SK-N-SH treated with all-trans-retinoic acid at 6 μM for 48 hours (cell line): ENCODE measurements at regions not wholly inside any gene's neighbourhood (a gene's known extent, or its start where the extent isn't known, plus 50 kb on each side); places are given as distances from the start of the nearest gene placed in this dataset.

ENCODE experiments used
- CSDC2 ChIP-seq: fragments of 250-450 bp; sonication (Bioruptor Pico); IDR thresholded peaks from 2 replicates; pipeline ENCODE4 v1.5.0; 2020; ENCODE audit warnings: mild to moderate bottlenecking, moderate library complexity
- ESRRG ChIP-seq: fragments of 250-450 bp; sonication (Bioruptor Pico); IDR thresholded peaks from 2 replicates; pipeline ENCODE4 v1.6.1; 2021; ENCODE audit warnings: mild to moderate bottlenecking
- ISL1 ChIP-seq: fragments of 250-450 bp; sonication (Bioruptor Pico); IDR thresholded peaks from 2 replicates; pipeline ENCODE4 v2.1.2; 2022; ENCODE audit warnings: mild to moderate bottlenecking, moderate library complexity
- PATZ1 ChIP-seq: fragments of 250-450 bp; sonication (Bioruptor Pico); IDR thresholded peaks from 2 replicates; pipeline ENCODE4 v1.8.0; 2020; ENCODE audit warnings: mild to moderate bottlenecking, moderate library complexity, borderline replicate concordance
- SNAI2 ChIP-seq: fragments of 250-450 bp; sonication (Bioruptor Pico); IDR thresholded peaks from 2 replicates; pipeline ENCODE4 v1.5.0; 2020; ENCODE audit warnings: mild to moderate bottlenecking, moderate library complexity
- TCF4 ChIP-seq: fragments of 250-450 bp; sonication (Bioruptor Pico); IDR thresholded peaks from 2 replicates; pipeline ENCODE4 v1.8.0; 2021; ENCODE audit warnings: mild to moderate bottlenecking, moderate library complexity, borderline replicate concordance
- TOX ChIP-seq: fragments of 250-450 bp; sonication (Bioruptor Pico); IDR thresholded peaks from 2 replicates; pipeline ENCODE4 v1.8.0; 2021; ENCODE audit warnings: mild to moderate bottlenecking, moderate library complexity, borderline replicate concordance
- ZFP3 ChIP-seq: fragments of 250-450 bp; sonication (Bioruptor Pico); IDR thresholded peaks from 2 replicates; pipeline ENCODE4 v1.5.0; 2020; ENCODE audit warnings: mild to moderate bottlenecking, moderate library complexity
- ZNF565 ChIP-seq: fragments of 450-650 bp; formaldehyde crosslinking; conservative IDR thresholded peaks from 2 replicates; pipeline ENCODE4 v1.5.0; 2020; ENCODE audit warnings: low read depth, mild to moderate bottlenecking, moderate library complexity
- TF ChIP-seq, protein P1 (sequence below): fragments of 250-450 bp; sonication (Bioruptor Pico); IDR thresholded peaks from 2 replicates; pipeline ENCODE4 v1.5.1; 2020; ENCODE audit warnings: low read depth, mild to moderate bottlenecking, moderate library complexity

DNA sequence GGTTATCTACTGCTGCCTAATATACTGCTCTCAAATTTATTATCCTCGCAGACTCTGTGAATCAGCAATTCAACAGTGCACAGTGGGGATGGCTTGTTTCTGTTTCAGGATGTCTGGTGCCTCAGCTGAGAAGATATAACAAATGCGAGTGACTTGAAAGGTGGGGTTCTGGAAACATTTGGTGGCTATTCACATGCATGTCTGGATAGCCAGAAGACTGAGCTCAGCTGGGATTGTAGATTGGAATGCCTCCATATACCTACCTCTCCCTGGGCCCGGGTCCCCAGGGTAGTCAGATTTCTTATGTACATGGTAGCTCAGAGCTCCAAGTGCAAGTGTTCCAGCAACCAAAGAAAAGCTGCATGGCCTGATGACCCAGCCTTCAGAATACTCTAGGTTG, 176.3 kb downstream of the IER5 start:
- TF ChIP-seq PATZ1 (no peak), SNAI2 (CRISPR knock-in tag) (no peak), TCF4 (CRISPR knock-in tag) (no peak), TOX (CRISPR knock-in tag) (no peak), ZFP3 (no peak), CSDC2 (no peak), ISL1 (CRISPR knock-in tag) (no peak), ESRRG (no peak), ZNF565 (CRISPR knock-in tag) (no peak)
- TF ChIP-seq, protein P1, sequence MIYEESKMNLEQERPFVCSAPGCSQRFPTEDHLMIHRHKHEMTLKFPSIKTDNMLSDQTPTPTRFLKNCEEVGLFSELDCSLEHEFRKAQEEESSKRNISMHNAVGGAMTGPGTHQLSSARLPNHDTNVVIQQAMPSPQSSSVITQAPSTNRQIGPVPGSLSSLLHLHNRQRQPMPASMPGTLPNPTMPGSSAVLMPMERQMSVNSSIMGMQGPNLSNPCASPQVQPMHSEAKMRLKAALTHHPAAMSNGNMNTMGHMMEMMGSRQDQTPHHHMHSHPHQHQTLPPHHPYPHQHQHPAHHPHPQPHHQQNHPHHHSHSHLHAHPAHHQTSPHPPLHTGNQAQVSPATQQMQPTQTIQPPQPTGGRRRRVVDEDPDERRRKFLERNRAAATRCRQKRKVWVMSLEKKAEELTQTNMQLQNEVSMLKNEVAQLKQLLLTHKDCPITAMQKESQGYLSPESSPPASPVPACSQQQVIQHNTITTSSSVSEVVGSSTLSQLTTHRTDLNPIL (CRISPR knock-in tag) = no peak
